HL-60/S4 treated with retinoic acid at 250 ng/mL for 4 days and 3 days (cell line): ENCODE measurements at regions not wholly inside any gene's neighbourhood (a gene's known extent, or its start where the extent isn't known, plus 50 kb on each side); places are given as distances from the start of the nearest gene placed in this dataset.

ENCODE experiments used
- in situ Hi-C: fragments of 300-500 bp; cut with MboI; formaldehyde crosslinking; loops from 2 replicates; pipeline ENCODE4 v1.7.0; 2022; ENCODE audit warnings: low sequenced_read_pairs

GRCh38 chr5:15447209-15447608 is 52.8 kb upstream of the FBXL7 start:
- in situ Hi-C loops, result no loop called here

- in situ Hi-C loops, result no loop called here
These were observed 53.4 kb upstream of the FBXL7 start for GRCh38 chr5:15446552-15446951.

GRCh38 chr5:15442193-15442570 is 57.8 kb upstream of the FBXL7 start:
- in situ Hi-C loops, result no loop called here

GRCh38 chr5:15441433-15442192 is 58.4 kb upstream of the FBXL7 start:
- in situ Hi-C loops, result no loop called here

GRCh38 chr5:15440434-15440833 is 59.5 kb upstream of the FBXL7 start:
- in situ Hi-C loops, result no loop called here

- in situ Hi-C loops, result no loop called here
These were observed 60.2 kb upstream of the FBXL7 start for GRCh38 chr5:15439801-15440200.

GRCh38 chr5:15433709-15434108 is 66.3 kb upstream of the FBXL7 start:
- in situ Hi-C loops, result no loop called here

- in situ Hi-C loops, result no loop called here
These were observed 68.1 kb upstream of the FBXL7 start for GRCh38 chr5:15431923-15432322.

GRCh38 chr5:15425766-15426165 is 74.2 kb upstream of the FBXL7 start:
- in situ Hi-C loops, result no loop called here

- in situ Hi-C loops, result no loop called here
These were observed 75.2 kb upstream of the FBXL7 start for GRCh38 chr5:15424769-15425168.

- in situ Hi-C loops, result no loop called here
These were observed 78.0 kb upstream of the FBXL7 start for GRCh38 chr5:15421921-15422412.

- in situ Hi-C loops, result no loop called here
These were observed 78.6 kb upstream of the FBXL7 start for GRCh38 chr5:15421381-15421780.

- in situ Hi-C loops, result no loop called here
These were observed 79.8 kb upstream of the FBXL7 start for GRCh38 chr5:15420201-15420600.

- in situ Hi-C loops, result no loop called here
These were observed 82.8 kb upstream of the FBXL7 start for GRCh38 chr5:15417156-15417555.

GRCh38 chr5:15406478-15406877 is 93.5 kb upstream of the FBXL7 start:
- in situ Hi-C loops, result no loop called here

- in situ Hi-C loops, result no loop called here
These were observed 106.8 kb upstream of the FBXL7 start for GRCh38 chr5:15393146-15393545.

GRCh38 chr5:15391704-15392397 is 108.1 kb upstream of the FBXL7 start:
- in situ Hi-C loops, result no loop called here

- in situ Hi-C loops, result no loop called here
These were observed 111.1 kb upstream of the FBXL7 start for GRCh38 chr5:15388866-15389265.

- in situ Hi-C loops, result no loop called here
These were observed 112.0 kb upstream of the FBXL7 start for GRCh38 chr5:15387931-15388524.

GRCh38 chr5:15386122-15386521 is 113.9 kb upstream of the FBXL7 start:
- in situ Hi-C loops, result no loop called here

GRCh38 chr5:15385553-15385952 is 114.4 kb upstream of the FBXL7 start:
- in situ Hi-C loops, result no loop called here

GRCh38 chr5:15385037-15385436 is 114.9 kb upstream of the FBXL7 start:
- in situ Hi-C loops, result no loop called here
